MCF 10A (cell line): ENCODE measurements at regions not wholly inside any gene's neighbourhood (a gene's known extent, or its start where the extent isn't known, plus 50 kb on each side); places are given as distances from the start of the nearest gene placed in this dataset.
"Not testable (repeated sequence)": the region's sequence is repeated elsewhere in the genome, so short reads cannot be mapped to it uniquely, and the experiment has no call there.

ENCODE experiments used
- BruUV-seq: library from RNA; stranded (reverse); fragments of 400-500 nt; replicated peaks from 2 replicates; lab custom pipeline; 2021; lab: Mats Ljungman, UMichigan
- CTCF ChIA-PET: fragments of 300-600 bp; sonication (Branson Sonifier 250); formaldehyde crosslinking; extraction: SDS; loops from one replicate; lab custom pipeline; 2021; ENCODE audit warnings: antibody characterized with exemption, inconsistent platforms; lab: Yijun Ruan, JAX
- POLR2A ChIA-PET: fragments of 300-600, 350-650 bp; sonication (Branson Sonifier 250); formaldehyde crosslinking; extraction: SDS; loops from one replicate; lab custom pipeline; 2020; ENCODE audit warnings: antibody characterized with exemption, inconsistent platforms; lab: Yijun Ruan, JAX
- DNase-seq: peaks from one replicate; pipeline ENCODE4 v3.0.0-alpha.2; 2018; ENCODE audit not compliant: unreplicated experiment
- H3K27ac Mint-ChIP-seq: one replicate; pipeline ENCODE4 v1.8.0; 2022; ENCODE audit warnings: mild to moderate bottlenecking, low read depth, mixed read lengths; ENCODE audit not compliant: unreplicated experiment
- H3K27me3 Mint-ChIP-seq: one replicate; pipeline ENCODE4 v1.8.0; 2022; ENCODE audit warnings: mixed read lengths; ENCODE audit not compliant: insufficient read depth, unreplicated experiment
- H3K36me3 Mint-ChIP-seq: one replicate; pipeline ENCODE4 v1.8.0; 2022; ENCODE audit warnings: mild to moderate bottlenecking, moderate library complexity, mixed read lengths; ENCODE audit not compliant: insufficient read depth, unreplicated experiment
- H3K4me1 Mint-ChIP-seq: one replicate; pipeline ENCODE4 v1.8.0; 2022; ENCODE audit warnings: mixed read lengths; ENCODE audit not compliant: insufficient read depth, unreplicated experiment
- H3K4me3 Mint-ChIP-seq: one replicate; pipeline ENCODE4 v1.8.0; 2022; ENCODE audit warnings: mild to moderate bottlenecking, moderate library complexity, mixed read lengths; ENCODE audit not compliant: unreplicated experiment
- H3K9me3 Mint-ChIP-seq: one replicate; pipeline ENCODE4 v1.8.0; 2022; ENCODE audit warnings: mixed read lengths; ENCODE audit not compliant: unreplicated experiment
- intact Hi-C: fragments of 100-400 bp; cut with micrococcal nuclease; formaldehyde crosslinking; loops from 2 replicates; pipeline ENCODE4 v1.14.1; 2022

GRCh38 chr7:149961878-149962277 is 88.1 kb downstream of the ATP6V0E2 start:
- CTCF ChIA-PET = not testable (repeated sequence)

DNA sequence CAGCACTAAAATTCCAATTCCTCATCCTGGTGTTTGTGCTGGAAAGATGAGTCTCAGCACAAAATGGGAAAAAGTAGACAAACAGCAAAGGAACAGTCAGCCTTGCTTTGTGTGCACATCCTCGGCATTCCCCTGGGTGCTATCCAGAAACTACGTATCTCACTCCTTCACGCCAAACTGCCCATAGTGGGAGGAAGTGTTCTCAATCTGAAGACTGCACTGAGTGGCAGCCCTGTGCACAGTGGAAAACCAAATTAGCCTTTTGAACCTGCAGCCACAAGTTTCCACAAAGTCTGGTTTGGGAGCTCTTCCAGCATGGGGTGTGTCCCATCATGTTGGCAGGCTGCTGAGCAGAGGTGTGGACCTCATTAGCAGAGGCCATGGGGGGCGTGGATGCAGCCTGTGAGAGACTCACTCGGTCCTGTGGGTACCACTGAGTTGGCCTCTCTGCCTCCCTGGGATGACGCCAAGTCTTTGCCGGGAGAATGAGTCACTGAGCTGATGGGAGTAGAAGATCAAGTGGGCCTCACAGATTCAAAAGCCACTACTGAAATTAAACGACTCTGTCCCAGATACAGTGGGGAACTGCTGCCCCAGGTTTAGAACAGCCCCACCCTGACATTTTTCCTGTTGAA is 89.0 kb downstream of the ATP6V0E2 start:
- H3K27ac Mint-ChIP-seq, intact Hi-C loops, CTCF ChIA-PET, H3K27me3 Mint-ChIP-seq, H3K4me3 Mint-ChIP-seq, BruUV-seq, POLR2A ChIA-PET, H3K36me3 Mint-ChIP-seq, H3K4me1 Mint-ChIP-seq: not testable (repeated sequence)
- peak; percentile 28 for DNase-seq
- peaks cover 13% of the 10 kb centered on the region for H3K9me3 Mint-ChIP-seq

More at GRCh38 chr7:149961878-149962277, 88.1 kb downstream of the ATP6V0E2 start:
- H3K4me3 Mint-ChIP-seq, H3K4me1 Mint-ChIP-seq, H3K36me3 Mint-ChIP-seq, POLR2A ChIA-PET, H3K27me3 Mint-ChIP-seq, BruUV-seq, intact Hi-C loops, DNase-seq, H3K27ac Mint-ChIP-seq: not testable (repeated sequence)
- peaks cover 13% of the 10 kb centered on the region for H3K9me3 Mint-ChIP-seq

GRCh38 chr7:149963985-149964384 is 90.2 kb downstream of the ATP6V0E2 start:
- H3K4me3 Mint-ChIP-seq, H3K36me3 Mint-ChIP-seq, H3K4me1 Mint-ChIP-seq, BruUV-seq, H3K27me3 Mint-ChIP-seq, intact Hi-C loops, DNase-seq, POLR2A ChIA-PET, CTCF ChIA-PET, H3K27ac Mint-ChIP-seq: not testable (repeated sequence)
- peaks cover 13% of the 10 kb centered on the region for H3K9me3 Mint-ChIP-seq

GRCh38 chr7:149966444-149966843 is 92.7 kb downstream of the ATP6V0E2 start:
- POLR2A ChIA-PET, H3K27ac Mint-ChIP-seq, H3K9me3 Mint-ChIP-seq, BruUV-seq, H3K4me1 Mint-ChIP-seq, intact Hi-C loops, DNase-seq, H3K4me3 Mint-ChIP-seq, H3K36me3 Mint-ChIP-seq: not testable (repeated sequence)
- peaks cover 19% of the 10 kb centered on the region for H3K27me3 Mint-ChIP-seq
- CTCF ChIA-PET = interaction anchor here (0.6 kb wide), 2 partner anchors 10 to 84 kb away, joined by 3 read pairs; no protein-coding TSS in a partner anchor

- BruUV-seq, DNase-seq, POLR2A ChIA-PET, H3K36me3 Mint-ChIP-seq, H3K4me3 Mint-ChIP-seq, H3K27ac Mint-ChIP-seq, intact Hi-C loops, CTCF ChIA-PET, H3K4me1 Mint-ChIP-seq, H3K9me3 Mint-ChIP-seq: not testable (repeated sequence)
- peaks cover 50% of the 10 kb centered on the region for H3K27me3 Mint-ChIP-seq
These were observed 99.2 kb downstream of the ATP6V0E2 start for GRCh38 chr7:149972977-149973376.

GRCh38 chr7:149973681-149974080 is 99.9 kb downstream of the ATP6V0E2 start:
- BruUV-seq, H3K36me3 Mint-ChIP-seq, H3K27ac Mint-ChIP-seq, H3K4me3 Mint-ChIP-seq, CTCF ChIA-PET, intact Hi-C loops, POLR2A ChIA-PET, H3K4me1 Mint-ChIP-seq, H3K9me3 Mint-ChIP-seq, DNase-seq: not testable (repeated sequence)
- H3K27me3 Mint-ChIP-seq = peaks cover 50% of the 10 kb centered on the region

DNA sequence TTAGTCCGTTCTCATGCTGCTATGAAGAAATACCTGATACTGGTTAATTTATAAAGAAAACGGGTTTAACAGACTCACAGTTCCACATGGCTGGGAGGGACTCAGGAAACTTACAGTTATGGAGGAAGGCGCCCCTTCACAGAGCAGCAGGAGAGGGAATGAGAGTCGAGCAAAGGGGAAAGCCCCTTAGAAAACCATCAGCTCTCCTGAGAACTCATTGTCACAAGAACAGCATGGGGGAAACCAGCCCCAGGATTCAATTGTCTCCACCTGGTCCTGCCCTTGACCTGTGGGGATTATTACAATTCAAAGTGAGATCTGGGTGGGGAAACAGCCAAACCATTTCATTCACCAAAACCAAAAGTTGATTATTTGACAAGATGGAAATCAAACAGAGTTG is 101.8 kb downstream of the ATP6V0E2 start:
- H3K27me3 Mint-ChIP-seq = peaks cover 36% of the 10 kb centered on the region
- H3K27ac Mint-ChIP-seq, intact Hi-C loops, DNase-seq, H3K4me1 Mint-ChIP-seq, H3K4me3 Mint-ChIP-seq, POLR2A ChIA-PET, H3K9me3 Mint-ChIP-seq, H3K36me3 Mint-ChIP-seq, BruUV-seq: not testable (repeated sequence)
- CTCF ChIA-PET = interaction anchor here (0.7 kb wide), 1 partner anchor 9 kb away, joined by 3 read pairs; no protein-coding TSS in a partner anchor

- H3K4me1 Mint-ChIP-seq, H3K4me3 Mint-ChIP-seq, DNase-seq, BruUV-seq, intact Hi-C loops, H3K27ac Mint-ChIP-seq, H3K36me3 Mint-ChIP-seq, POLR2A ChIA-PET, CTCF ChIA-PET, H3K9me3 Mint-ChIP-seq: not testable (repeated sequence)
- peaks cover 15% of the 10 kb centered on the region for H3K27me3 Mint-ChIP-seq
These were observed 104.8 kb downstream of the ATP6V0E2 start for GRCh38 chr7:149978537-149978936.

- H3K36me3 Mint-ChIP-seq, H3K27ac Mint-ChIP-seq, CTCF ChIA-PET, H3K4me1 Mint-ChIP-seq, H3K9me3 Mint-ChIP-seq, POLR2A ChIA-PET, DNase-seq, BruUV-seq, H3K4me3 Mint-ChIP-seq, intact Hi-C loops: not testable (repeated sequence)
- H3K27me3 Mint-ChIP-seq = peaks cover 15% of the 10 kb centered on the region
These were observed 105.2 kb downstream of the ATP6V0E2 start for GRCh38 chr7:149978944-149979343.
